Myocyte (in vitro differentiated cells): ENCODE measurements at regions not wholly inside any gene's neighbourhood (a gene's known extent, or its start where the extent isn't known, plus 50 kb on each side); places are given as distances from the start of the nearest gene placed in this dataset.

Experiments used
- DNase-seq: peaks from one replicate; pipeline ENCODE4 v3.0.0-alpha.2; 2012; ENCODE audit warnings: low read depth

GRCh38 chr12:92034858-92035401 lies 110.7 kb downstream of the BTG1 start:
- peak; percentile 94 for DNase-seq

- no peak for DNase-seq
Measured at GRCh38 chr12:92034083-92034482, 111.6 kb downstream of the BTG1 start.

- no peak for DNase-seq
Measured at GRCh38 chr12:92032965-92033364, 112.7 kb downstream of the BTG1 start.

- no peak for DNase-seq
Measured at GRCh38 chr12:92032101-92032500, 113.5 kb downstream of the BTG1 start.

GRCh38 chr12:92030618-92031017 lies 115.0 kb downstream of the BTG1 start:
- peak; percentile 35 for DNase-seq

GRCh38 chr12:92029902-92030586 lies 115.6 kb downstream of the BTG1 start:
- no peak for DNase-seq

GRCh38 chr12:92029136-92029535 lies 116.5 kb downstream of the BTG1 start:
- no peak for DNase-seq

- no peak for DNase-seq
Measured at GRCh38 chr12:92028441-92028709, 117.3 kb downstream of the BTG1 start.

GRCh38 chr12:92027701-92028440 lies 117.8 kb downstream of the BTG1 start:
- no peak for DNase-seq

GRCh38 chr12:92027243-92027642 lies 118.4 kb downstream of the BTG1 start:
- no peak for DNase-seq

- DNase-seq: no peak
Measured at GRCh38 chr12:92025462-92026207, 120.0 kb downstream of the BTG1 start.

- no peak for DNase-seq
Measured at GRCh38 chr12:92022093-92022492, 123.6 kb downstream of the BTG1 start.

GRCh38 chr12:92021666-92022035 lies 124.0 kb downstream of the BTG1 start:
- no peak for DNase-seq

GRCh38 chr12:92020983-92021665 lies 124.5 kb downstream of the BTG1 start:
- no peak for DNase-seq

GRCh38 chr12:92019491-92020277 lies 126.0 kb downstream of the BTG1 start:
- no peak for DNase-seq

GRCh38 chr12:92012691-92013090 lies 133.0 kb downstream of the BTG1 start:
- no peak for DNase-seq

- no peak for DNase-seq
Measured at GRCh38 chr12:92010853-92011701, 134.6 kb downstream of the BTG1 start.

- DNase-seq: no peak
Measured at GRCh38 chr12:92010368-92010767, 135.3 kb downstream of the BTG1 start.

- no peak for DNase-seq
Measured at GRCh38 chr12:92008345-92008744, 137.3 kb downstream of the BTG1 start.

- no peak for DNase-seq
Measured at GRCh38 chr12:92007787-92008186, 137.9 kb downstream of the BTG1 start.
